Stimulated activated naive CD4-positive, alpha-beta T cell (primary cell): ENCODE measurements at regions not wholly inside any gene's neighbourhood (a gene's known extent, or its start where the extent isn't known, plus 50 kb on each side); places are given as distances from the start of the nearest gene placed in this dataset.
"Not testable (repeated sequence)": the region's sequence is repeated elsewhere in the genome, so short reads cannot be mapped to it uniquely, and the experiment has no call there.

Experiments
- DNase-seq, 6 experiments: peaks; one replicate each; lab custom pipeline; 2025; lab: John Stamatoyannopoulos, UW

DNA sequence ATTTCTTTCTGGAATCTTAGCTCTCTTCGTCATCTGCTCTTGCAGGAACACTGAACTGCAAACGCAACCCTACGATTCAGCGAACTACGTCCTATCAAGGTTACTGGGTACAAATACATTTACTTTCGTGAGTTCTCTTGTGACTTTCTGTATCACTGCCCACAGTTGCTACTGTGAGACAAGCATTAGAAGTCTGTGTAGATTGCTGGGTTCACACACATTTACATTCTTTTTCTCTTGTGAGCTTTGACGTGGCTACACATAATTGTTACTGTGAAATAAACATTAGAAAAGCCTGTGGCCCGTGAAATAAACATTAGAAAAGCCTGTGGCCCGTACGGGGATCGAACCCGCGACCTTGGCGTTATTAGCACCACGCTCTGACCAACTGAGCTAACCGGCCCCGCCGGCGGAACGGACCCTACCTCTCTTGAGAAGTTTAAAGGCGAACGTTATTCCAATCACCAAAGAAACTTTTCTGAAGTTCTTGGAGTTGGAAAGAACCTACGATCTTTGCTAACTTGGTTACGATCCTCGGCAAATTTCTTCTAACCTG is 61.2 kb upstream of the ZNF322 start:
- not testable (repeated sequence) for DNase-seq

GRCh38 chr6:26730019-26730766 is 70.6 kb upstream of the ZNF322 start:
- DNase-seq: not testable (repeated sequence)

GRCh38 chr6:26734776-26735472 is 75.4 kb upstream of the ZNF322 start:
- not testable (repeated sequence) for DNase-seq

DNA sequence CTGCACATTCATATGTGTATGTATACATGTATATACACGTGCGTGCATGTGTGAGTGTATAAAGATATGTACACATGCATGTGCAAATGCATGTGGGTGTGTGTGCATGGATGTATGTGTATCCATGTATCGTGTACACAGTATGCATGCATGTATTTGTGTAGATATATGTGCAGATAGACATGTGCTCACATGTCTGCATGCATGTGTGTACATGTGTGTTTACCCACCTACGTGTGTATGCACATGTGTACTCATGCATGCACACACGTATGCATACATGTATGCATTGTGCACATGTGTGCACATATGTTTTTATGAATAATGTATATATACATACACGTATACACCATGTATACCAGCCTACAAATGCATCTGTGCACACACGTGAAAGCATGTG is 80.3 kb upstream of the ZNF322 start:
- no peak for DNase-seq

GRCh38 chr6:26743157-26743821 is 83.7 kb upstream of the ZNF322 start:
- no peak for DNase-seq

GRCh38 chr6:26743941-26744699 is 84.6 kb upstream of the ZNF322 start:
- no peak for DNase-seq

- DNase-seq: not testable (repeated sequence)
Measured at GRCh38 chr6:26744837-26745282, 85.3 kb upstream of the ZNF322 start.

GRCh38 chr6:26745964-26746363 is 86.4 kb upstream of the ZNF322 start:
- not testable (repeated sequence) for DNase-seq

- DNase-seq: not testable (repeated sequence)
Measured at GRCh38 chr6:26749126-26749758, 89.7 kb upstream of the ZNF322 start.

DNA sequence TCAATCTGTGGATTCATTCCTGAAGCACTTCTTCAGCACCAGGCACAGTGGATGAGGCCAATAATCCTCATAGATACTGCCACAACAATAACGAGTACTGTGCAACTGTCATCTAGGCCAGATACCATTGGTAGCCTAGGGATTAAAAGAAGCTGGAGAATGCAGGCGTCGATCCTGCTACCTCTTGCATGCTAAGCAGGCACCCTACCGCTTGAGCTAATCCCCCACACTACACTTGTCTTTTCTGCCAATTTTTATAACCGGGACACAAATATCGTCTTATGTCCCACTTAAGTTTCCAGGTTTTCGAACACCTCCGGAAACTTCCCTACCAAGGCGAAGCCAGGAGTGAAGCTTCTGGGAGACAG is 90.2 kb upstream of the ZNF322 start:
- not testable (repeated sequence) for DNase-seq

DNA sequence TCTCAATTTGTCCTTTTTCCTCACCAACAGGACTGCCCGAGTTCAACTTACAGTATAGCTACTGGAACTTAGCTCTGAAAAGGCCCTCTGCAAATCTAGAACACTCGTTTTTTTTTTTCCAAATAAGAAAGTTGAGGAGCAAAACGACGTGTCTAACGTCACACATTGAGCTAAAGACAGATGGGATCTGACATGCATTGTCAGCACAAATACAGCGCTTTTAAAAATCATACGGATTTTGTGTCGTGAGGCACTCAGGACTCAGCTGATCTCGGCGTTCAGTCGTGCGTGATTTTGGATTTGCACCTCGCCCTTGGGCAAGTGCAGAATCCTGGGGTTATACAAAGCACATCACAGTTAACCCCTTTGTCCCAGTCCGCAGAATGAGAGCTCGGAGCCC is 94.7 kb upstream of the ZNF322 start:
- no peak for DNase-seq

- DNase-seq: not testable (repeated sequence)
Measured at GRCh38 chr6:26754801-26755200, 95.3 kb upstream of the ZNF322 start.

- DNase-seq: not testable (repeated sequence)
Measured at GRCh38 chr6:26756067-26756805, 96.7 kb upstream of the ZNF322 start.

- not testable (repeated sequence) for DNase-seq
Measured at GRCh38 chr6:26766203-26766902, 106.8 kb upstream of the ZNF322 start.

- DNase-seq: not testable (repeated sequence)
Measured at GRCh38 chr6:26770941-26771666, 111.6 kb upstream of the ZNF322 start.

DNA sequence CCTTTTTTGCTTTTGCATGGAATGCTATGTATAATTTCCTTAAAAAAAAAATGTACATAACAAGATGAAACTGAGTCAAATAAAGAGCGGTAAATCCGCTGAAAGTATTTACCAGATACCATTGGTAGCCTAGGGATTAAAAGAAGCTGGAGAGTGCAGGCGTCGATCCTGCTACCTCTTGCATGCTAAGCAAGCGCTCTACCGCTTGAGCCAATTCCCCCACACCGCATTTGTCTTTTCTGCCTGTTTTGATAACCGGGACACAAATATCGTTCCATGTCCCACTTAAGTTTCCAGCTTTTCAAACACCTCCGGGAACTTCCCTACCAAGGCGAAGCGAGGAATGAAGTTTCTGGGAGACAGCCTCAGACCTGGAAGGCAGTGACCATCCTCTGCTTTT is 113.9 kb upstream of the ZNF322 start:
- not testable (repeated sequence) for DNase-seq

- DNase-seq: not testable (repeated sequence)
Measured at GRCh38 chr6:26780563-26780962, 121.0 kb upstream of the ZNF322 start.

DNA sequence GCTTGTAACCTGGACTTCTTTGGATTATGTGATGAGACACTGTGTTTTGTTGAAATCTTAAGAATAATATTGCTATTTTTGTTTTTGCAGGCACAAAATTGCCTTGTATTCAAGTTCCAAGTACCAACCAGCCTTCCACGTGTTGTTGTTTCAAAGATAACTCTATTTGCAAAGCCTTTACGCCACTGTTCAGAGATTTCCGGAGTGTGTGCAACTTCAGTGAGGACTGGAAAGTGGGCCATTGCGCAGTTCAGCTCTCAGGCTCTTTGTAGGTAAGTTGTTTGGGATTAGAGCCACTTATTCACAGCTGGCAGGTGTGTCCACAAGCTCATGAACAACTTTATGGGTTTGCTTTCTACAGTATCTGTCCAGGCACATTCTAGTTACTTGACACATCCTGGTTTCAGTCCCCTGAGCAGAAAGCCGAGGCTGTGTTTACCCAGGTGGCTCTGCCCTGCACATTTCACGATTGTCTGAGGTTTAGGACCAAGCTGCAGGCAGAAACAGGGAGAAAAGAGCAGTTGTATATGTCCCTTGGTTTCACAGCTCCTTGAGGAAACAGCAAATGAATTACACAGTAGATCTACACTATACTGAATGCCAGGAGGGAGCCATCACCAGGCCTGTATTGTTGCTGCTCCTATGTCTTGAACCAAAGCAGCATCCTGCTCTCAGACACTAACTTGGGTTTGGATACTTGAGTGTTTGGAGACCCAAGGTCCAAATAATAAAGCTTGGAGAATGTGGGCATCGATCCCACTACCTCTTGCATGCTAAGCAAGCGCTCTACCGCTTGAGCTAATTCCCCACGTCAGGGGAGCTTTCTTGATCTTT is 136.1 kb upstream of the ZNF322 start:
- DNase-seq: not testable (repeated sequence)
